GM21576 (cell line): ENCODE measurements at regions not wholly inside any gene's neighbourhood (a gene's known extent, or its start where the extent isn't known, plus 50 kb on each side); places are given as distances from the start of the nearest gene placed in this dataset.
A peak's percentile ranks its signal among the peaks of the same experiment; 100 is the strongest.

Source experiments
- ATAC-seq: cut with Tn5 transposase; IDR thresholded peaks from one replicate; pipeline ENCODE4 v1.9.1; 2021; ENCODE audit warnings: mild to moderate bottlenecking, moderate library complexity; ENCODE audit not compliant: unreplicated experiment

DNA sequence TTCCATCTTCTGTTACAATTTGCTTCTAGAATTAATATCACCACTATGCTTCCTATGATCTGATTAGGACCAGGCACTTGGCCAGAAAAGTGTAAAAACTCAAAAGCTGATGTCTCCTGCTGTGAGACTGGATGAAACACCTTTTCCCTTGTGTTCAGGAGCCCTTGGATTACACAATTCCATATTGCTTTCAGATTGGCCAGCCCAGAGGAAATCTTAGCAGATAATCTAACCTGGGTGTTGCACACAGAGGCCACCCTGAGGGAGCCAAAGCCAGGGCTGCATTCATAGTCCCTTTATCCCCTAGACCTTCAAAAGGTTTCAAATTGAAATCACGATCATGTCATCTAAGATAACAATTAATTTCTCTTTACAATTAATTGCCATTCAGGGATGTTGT, 94.1 kb upstream of the SELENOP start:
- ATAC-seq, result no peak

- ATAC-seq, result no peak
Observed at GRCh38 chr5:42900734-42901133, 89.0 kb upstream of the SELENOP start.

- no peak for ATAC-seq
Observed at GRCh38 chr5:42898760-42899159, 87.1 kb upstream of the SELENOP start.

DNA sequence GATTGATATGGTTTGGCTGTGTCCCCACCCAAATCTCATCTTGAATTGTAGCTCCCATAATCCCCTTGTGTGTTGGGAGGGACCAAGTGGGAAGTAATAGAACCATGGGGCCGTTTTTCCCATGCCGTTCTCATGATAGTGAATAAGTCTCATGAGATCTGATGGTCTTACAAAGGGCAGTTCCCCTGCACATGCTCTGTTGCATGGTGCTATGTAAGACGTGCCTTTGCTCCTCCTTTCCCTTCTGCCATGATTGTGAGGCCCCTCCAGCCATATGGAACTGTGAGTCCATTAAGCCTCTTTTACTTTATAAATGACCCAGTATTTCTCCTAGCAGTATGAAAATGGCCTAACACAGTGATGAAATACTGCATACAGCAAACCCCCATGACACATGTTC, 84.8 kb upstream of the SELENOP start:
- ATAC-seq, result no peak

- ATAC-seq, result no peak
Observed at GRCh38 chr5:42894057-42894456, 82.4 kb upstream of the SELENOP start.

DNA sequence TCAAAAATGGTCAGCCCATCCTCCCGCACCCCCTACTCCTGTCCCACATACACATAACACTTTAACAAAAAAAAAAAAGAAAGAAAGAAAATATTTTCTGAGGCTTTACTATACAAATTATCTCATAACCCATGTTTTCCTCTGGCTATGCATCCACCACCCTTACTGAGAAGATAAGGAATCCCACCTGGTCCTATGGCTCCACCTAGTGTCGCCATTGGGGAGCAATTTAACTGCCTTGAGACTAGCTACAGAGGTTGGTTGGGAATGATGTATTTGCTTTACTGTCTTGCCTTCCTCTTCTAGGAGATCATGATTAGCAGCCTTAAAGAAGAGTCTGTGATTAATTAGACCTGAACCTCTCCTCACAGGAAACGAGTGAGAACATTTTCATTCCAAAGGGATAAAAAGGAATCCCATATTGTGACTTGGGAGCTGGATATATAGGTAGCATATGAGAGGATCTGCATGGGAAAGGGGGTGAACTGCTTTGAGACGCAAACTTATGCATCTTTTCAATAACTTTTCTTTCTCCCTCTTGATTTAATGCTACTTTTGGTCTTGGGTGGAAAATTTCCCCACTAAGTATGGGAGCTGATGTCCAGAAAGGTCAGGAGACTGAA, 77.7 kb upstream of the SELENOP start:
- ATAC-seq, result peak; percentile 81

GRCh38 chr5:42888771-42889170, 77.1 kb upstream of the SELENOP start:
- ATAC-seq, result no peak

- ATAC-seq, result no peak
Observed at GRCh38 chr5:42887575-42887974, 75.9 kb upstream of the SELENOP start.

DNA sequence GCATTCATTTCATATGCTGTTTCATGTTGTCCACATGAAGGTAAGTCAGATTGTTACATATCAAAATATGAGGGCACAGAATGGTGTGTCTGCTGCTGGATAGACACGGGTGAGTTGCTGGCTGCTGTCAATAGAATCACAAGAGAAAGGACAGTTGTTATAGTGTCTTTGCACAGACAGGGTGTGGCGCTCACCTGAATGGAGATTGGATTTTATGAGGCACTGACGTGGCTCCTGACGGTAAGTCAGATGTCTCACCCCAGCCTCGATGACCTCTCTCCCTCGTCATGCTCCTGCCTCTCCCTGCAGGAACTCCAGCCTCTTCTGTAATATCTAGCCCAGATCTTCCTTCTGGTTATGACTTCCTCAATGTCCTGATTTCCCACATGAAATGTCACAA, 75.4 kb upstream of the SELENOP start:
- ATAC-seq, result no peak

- ATAC-seq, result no peak
Observed at GRCh38 chr5:42886635-42887034, 74.9 kb upstream of the SELENOP start.

DNA sequence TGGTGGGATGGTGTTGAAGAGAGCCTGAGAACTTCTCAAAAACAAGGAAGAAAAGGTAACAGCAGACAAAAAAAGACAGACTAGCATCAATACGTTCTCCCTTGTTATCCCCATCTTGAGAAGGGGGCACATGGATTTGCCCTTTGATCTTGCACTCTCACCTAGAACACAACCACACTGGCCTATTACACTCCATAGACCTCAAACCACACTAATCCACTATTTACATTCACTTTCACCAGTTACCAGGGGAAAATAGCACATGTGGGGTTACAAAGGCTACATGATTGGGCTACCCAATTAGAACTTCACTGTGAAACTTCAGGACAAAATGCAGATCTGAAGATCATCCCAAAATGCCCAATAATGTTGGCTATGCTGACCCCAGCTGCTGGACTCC, 72.6 kb upstream of the SELENOP start:
- no peak for ATAC-seq

GRCh38 chr5:42881416-42882117, 69.9 kb upstream of the SELENOP start:
- no peak for ATAC-seq

GRCh38 chr5:42880496-42881150, 68.9 kb upstream of the SELENOP start:
- no peak for ATAC-seq

DNA sequence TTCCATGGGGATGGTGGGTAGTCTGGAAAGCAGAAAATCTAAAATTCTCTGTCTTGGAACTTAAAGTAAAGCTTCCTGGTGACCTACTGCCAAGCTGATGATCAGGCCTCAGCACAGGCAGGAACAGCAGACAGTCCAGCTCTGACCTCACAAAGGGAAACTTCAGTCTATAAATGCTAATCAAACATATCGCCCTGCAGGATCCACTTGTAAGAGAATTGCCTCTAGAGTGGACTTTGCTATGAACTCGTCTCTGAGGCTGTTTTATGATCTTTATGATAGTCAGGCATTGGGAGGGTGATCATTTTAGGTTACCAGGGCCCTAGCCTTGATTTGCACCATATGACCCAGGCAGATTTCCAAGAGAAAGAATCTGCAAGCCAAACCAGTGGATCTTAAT, 67.6 kb upstream of the SELENOP start:
- ATAC-seq, result no peak

DNA sequence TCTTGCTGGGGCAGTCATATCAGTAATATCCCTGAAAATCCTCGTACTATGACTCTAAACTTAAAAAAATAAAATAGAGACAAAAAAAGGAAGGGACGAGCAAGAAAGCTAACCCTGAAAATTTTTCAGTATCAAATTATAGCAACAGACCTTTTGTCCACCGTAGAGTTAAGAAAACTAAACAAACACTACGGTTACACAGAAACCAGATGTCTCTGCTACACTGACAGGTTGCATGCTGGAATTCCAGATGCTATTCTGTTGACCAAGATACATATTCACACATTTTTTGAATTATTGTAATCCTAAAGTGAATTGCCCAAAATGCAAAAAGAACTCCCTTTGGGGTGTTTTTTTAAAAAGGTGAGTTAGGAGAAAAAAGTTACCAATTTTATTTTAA, 66.9 kb upstream of the SELENOP start:
- ATAC-seq, result no peak

- no peak for ATAC-seq
Observed at GRCh38 chr5:42878041-42878440, 66.3 kb upstream of the SELENOP start.

GRCh38 chr5:42877431-42877830, 65.7 kb upstream of the SELENOP start:
- ATAC-seq, result no peak

GRCh38 chr5:42876375-42876844, 64.7 kb upstream of the SELENOP start:
- no peak for ATAC-seq

- no peak for ATAC-seq
Observed at GRCh38 chr5:42875785-42876374, 64.2 kb upstream of the SELENOP start.

GRCh38 chr5:42875211-42875610, 63.5 kb upstream of the SELENOP start:
- no peak for ATAC-seq

DNA sequence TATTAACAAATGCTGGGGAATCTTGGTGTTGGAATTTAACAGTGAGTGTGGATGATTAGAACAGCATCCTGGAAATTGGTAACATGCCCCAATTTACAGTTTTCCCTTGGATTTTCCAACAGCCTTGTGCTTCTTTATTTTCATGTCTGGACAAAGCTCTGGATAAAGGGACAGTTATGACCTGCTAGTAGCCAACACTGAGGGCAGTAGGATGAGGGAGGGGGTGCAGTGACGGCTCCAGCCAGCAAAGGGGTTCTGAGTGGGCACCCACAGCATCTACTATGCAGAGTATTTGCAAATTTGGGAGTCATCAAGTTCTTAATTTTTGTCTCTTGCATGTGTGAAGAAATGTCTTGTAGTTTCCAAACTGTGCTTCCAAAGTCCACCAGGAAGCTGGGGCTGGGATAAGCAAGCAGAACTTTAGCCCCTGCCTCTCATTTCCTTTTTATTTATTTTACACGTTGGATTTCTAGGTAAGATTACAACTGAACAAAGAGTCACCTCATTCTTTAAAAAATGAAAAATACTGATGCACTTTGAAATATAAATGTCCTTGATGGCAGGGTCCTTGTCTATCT, 63.0 kb upstream of the SELENOP start:
- ATAC-seq, result no peak
